Loucy (cell line): ENCODE measurements at regions not wholly inside any gene's neighbourhood (a gene's known extent, or its start where the extent isn't known, plus 50 kb on each side); places are given as distances from the start of the nearest gene placed in this dataset.

ENCODE experiments used
- EZH2phosphoT487 ChIP-seq: fragments of 200-600 bp; IDR thresholded peaks from 2 replicates; pipeline ENCODE4 v1.6.1; 2018; ENCODE audit warnings: antibody characterized with exemption, mild to moderate bottlenecking, moderate library complexity, borderline replicate concordance
- TF ChIP-seq, protein P1 (sequence below): fragments of 200-600 bp; sonication (generic); conservative IDR thresholded peaks from 2 replicates; pipeline ENCODE4 v1.5.1; 2014; ENCODE audit warnings: mild to moderate bottlenecking, antibody characterized with exemption, low read length

DNA sequence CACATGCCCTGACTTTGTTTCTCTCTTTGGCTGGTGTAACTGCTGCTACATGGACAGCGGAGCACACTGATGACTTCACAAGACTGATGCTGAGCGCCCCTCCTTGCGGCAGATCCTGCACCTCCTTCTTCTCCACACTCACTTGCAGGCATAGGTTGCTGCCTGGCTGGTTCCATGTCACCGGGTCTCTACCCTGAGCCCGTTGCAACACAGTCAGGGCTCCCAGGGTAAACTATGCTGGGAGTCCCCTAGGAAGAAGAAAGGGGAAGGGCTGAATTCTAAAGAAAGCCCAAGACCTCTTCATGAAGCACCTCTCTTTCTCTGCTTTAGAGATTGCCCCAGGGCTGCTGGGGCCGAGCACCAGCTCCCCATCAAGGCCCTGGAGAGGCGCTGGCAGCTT, 83.3 kb upstream of the DUSP22 start:
- TF ChIP-seq, protein P1, sequence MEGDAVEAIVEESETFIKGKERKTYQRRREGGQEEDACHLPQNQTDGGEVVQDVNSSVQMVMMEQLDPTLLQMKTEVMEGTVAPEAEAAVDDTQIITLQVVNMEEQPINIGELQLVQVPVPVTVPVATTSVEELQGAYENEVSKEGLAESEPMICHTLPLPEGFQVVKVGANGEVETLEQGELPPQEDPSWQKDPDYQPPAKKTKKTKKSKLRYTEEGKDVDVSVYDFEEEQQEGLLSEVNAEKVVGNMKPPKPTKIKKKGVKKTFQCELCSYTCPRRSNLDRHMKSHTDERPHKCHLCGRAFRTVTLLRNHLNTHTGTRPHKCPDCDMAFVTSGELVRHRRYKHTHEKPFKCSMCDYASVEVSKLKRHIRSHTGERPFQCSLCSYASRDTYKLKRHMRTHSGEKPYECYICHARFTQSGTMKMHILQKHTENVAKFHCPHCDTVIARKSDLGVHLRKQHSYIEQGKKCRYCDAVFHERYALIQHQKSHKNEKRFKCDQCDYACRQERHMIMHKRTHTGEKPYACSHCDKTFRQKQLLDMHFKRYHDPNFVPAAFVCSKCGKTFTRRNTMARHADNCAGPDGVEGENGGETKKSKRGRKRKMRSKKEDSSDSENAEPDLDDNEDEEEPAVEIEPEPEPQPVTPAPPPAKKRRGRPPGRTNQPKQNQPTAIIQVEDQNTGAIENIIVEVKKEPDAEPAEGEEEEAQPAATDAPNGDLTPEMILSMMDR: no peak
- TF ChIP-seq EZH2phosphoT487: no peak
